A673 (cell line): ENCODE measurements at regions not wholly inside any gene's neighbourhood (a gene's known extent, or its start where the extent isn't known, plus 50 kb on each side); places are given as distances from the start of the nearest gene placed in this dataset.

ENCODE experiments used
- BruUV-seq: library from RNA; stranded (reverse); fragments of 400-500 nt; replicated peaks from 2 replicates; lab custom pipeline; 2021; lab: Mats Ljungman, UMichigan
- CTCF ChIA-PET: fragments of 300-600 bp; sonication (Branson Sonifier 250); formaldehyde crosslinking; loops from one replicate; lab custom pipeline; 2022; ENCODE audit warnings: antibody characterized with exemption; lab: Charles Lee
- POLR2A ChIA-PET: fragments of 300-600 bp; sonication (Branson Sonifier 250); formaldehyde crosslinking; loops from one replicate; lab custom pipeline; 2022; ENCODE audit warnings: antibody characterized with exemption; ENCODE audit not compliant: low non-redundant PET; lab: Charles Lee
- DNase-seq: peaks from one replicate; pipeline ENCODE4 v3.0.0-alpha.2; 2015; ENCODE audit warnings: low spot score
- H3K27ac ChIP-seq: fragments of 200-600 bp; sonication (generic); 2 replicates; pipeline ENCODE4 v1.5.1; 2016; ENCODE audit warnings: mixed run types, low read depth, mild to moderate bottlenecking, mixed read lengths, antibody characterized with exemption, low read length; ENCODE audit not compliant: poor library complexity, severe bottlenecking
- H3K27me3 ChIP-seq: fragments of 200-600 bp; sonication (generic); replicated peaks from 2 replicates; pipeline ENCODE4 v1.6.1; 2017; ENCODE audit warnings: mixed run types, low read depth, mild to moderate bottlenecking, mixed read lengths, antibody characterized with exemption, low read length; ENCODE audit not compliant: insufficient read depth, poor library complexity
- H3K36me3 ChIP-seq: fragments of 200-600 bp; sonication (generic); 2 replicates; pipeline ENCODE4 v1.6.1; 2016; ENCODE audit warnings: mixed run types, mild to moderate bottlenecking, mixed read lengths, antibody characterized with exemption, low read length; ENCODE audit not compliant: insufficient read depth, poor library complexity, severe bottlenecking
- H3K4me1 ChIP-seq: fragments of 200-600 bp; sonication (generic); 2 replicates; pipeline ENCODE4 v1.6.1; 2017; ENCODE audit warnings: mixed run types, mild to moderate bottlenecking, mixed read lengths, antibody characterized with exemption, low read length; ENCODE audit not compliant: insufficient read depth, poor library complexity, severe bottlenecking
- H3K4me3 ChIP-seq: fragments of 200-600 bp; sonication (generic); 2 replicates; pipeline ENCODE4 v1.5.1; 2016; ENCODE audit warnings: low read depth, mixed run types, mild to moderate bottlenecking, mixed read lengths, low read length; ENCODE audit not compliant: poor library complexity, severe bottlenecking
- H3K9me3 ChIP-seq: fragments of 200-600 bp; sonication (generic); 2 replicates; pipeline ENCODE4 v1.6.1; 2016; ENCODE audit warnings: mixed run types, low read depth, mild to moderate bottlenecking, mixed read lengths, antibody characterized with exemption, low read length; ENCODE audit not compliant: poor library complexity, severe bottlenecking
- CTCF ChIP-seq: fragments of 300-800, 200-600 bp; sonication (generic); conservative IDR thresholded peaks from 2 replicates; pipeline ENCODE4 v1.5.1; 2017; ENCODE audit warnings: low read depth, mild to moderate bottlenecking, antibody characterized with exemption, low read length, moderate library complexity, mixed read lengths
- EZH2 ChIP-seq: fragments of 200-600 bp; sonication (generic); IDR thresholded peaks from 2 replicates; pipeline ENCODE4 v1.6.1; 2017; ENCODE audit warnings: borderline replicate concordance, low read depth, mild to moderate bottlenecking, mixed read lengths, antibody characterized with exemption, low read length; ENCODE audit not compliant: poor library complexity, severe bottlenecking
- intact Hi-C: fragments of 100-400 bp; cut with micrococcal nuclease; formaldehyde crosslinking; loops from one replicate; pipeline ENCODE4 v1.10.0; 2022; ENCODE audit not compliant: unreplicated experiment

- H3K4me1 ChIP-seq = no peaks in the 10 kb centered on the region
- DNase-seq = peak; percentile 10
- BruUV-seq = no TSS peak
- POLR2A ChIA-PET = no interaction called here
- no peak overlapping the region for H3K4me3 ChIP-seq
- no peaks in the 10 kb centered on the region for H3K27me3 ChIP-seq
- H3K9me3 ChIP-seq = no peaks in the 10 kb centered on the region
- H3K36me3 ChIP-seq = no peaks in the 10 kb centered on the region
- H3K27ac ChIP-seq = no peak overlapping the region
- no peak for TF ChIP-seq EZH2
- CTCF ChIA-PET = no interaction called here
- intact Hi-C loops = no loop called here
These were observed 542.7 kb upstream of the NR3C2 start for GRCh38 chr4:148984951-148985350.

- CTCF ChIA-PET = no interaction called here
- H3K4me3 ChIP-seq = no peak overlapping the region
- H3K27ac ChIP-seq = no peak overlapping the region
- TF ChIP-seq EZH2 (no peak), CTCF (no peak)
- H3K27me3 ChIP-seq = no peaks in the 10 kb centered on the region
- H3K4me1 ChIP-seq = no peaks in the 10 kb centered on the region
- POLR2A ChIA-PET = no interaction called here
- no TSS peak for BruUV-seq
- no peaks in the 10 kb centered on the region for H3K9me3 ChIP-seq
- intact Hi-C loops = no loop called here
- H3K36me3 ChIP-seq = no peaks in the 10 kb centered on the region
- DNase-seq = no peak
These were observed 540.0 kb upstream of the NR3C2 start for GRCh38 chr4:148982200-148982599.

GRCh38 chr4:148980782-148981480 is 538.7 kb upstream of the NR3C2 start:
- no peaks in the 10 kb centered on the region for H3K9me3 ChIP-seq
- no peak overlapping the region for H3K4me3 ChIP-seq
- BruUV-seq = no TSS peak
- intact Hi-C loops = no loop called here
- no peak overlapping the region for H3K27ac ChIP-seq
- no peaks in the 10 kb centered on the region for H3K27me3 ChIP-seq
- POLR2A ChIA-PET = no interaction called here
- no peaks in the 10 kb centered on the region for H3K36me3 ChIP-seq
- no peak for DNase-seq
- no peak for TF ChIP-seq CTCF
- no peaks in the 10 kb centered on the region for H3K4me1 ChIP-seq
- CTCF ChIA-PET = no interaction called here

- POLR2A ChIA-PET = no interaction called here
- CTCF ChIA-PET = no interaction called here
- intact Hi-C loops = no loop called here
- Histone ChIP-seq H3K9me3 (no peaks in the 10 kb centered on the region), H3K27ac (no peak overlapping the region), H3K27me3 (no peaks in the 10 kb centered on the region), H3K36me3 (no peaks in the 10 kb centered on the region), H3K4me1 (no peaks in the 10 kb centered on the region), H3K4me3 (no peak overlapping the region)
- DNase-seq = no peak
- no peak for TF ChIP-seq CTCF
- no peak for TF ChIP-seq EZH2
- no TSS peak for BruUV-seq
These were observed 536.1 kb upstream of the NR3C2 start for GRCh38 chr4:148978301-148978700.
